ENCODE measurements at regions not wholly inside any gene's neighbourhood (a gene's known extent, or its start where the extent isn't known, plus 50 kb on each side); places are given as distances from the start of the nearest gene placed in this dataset.

DNA sequence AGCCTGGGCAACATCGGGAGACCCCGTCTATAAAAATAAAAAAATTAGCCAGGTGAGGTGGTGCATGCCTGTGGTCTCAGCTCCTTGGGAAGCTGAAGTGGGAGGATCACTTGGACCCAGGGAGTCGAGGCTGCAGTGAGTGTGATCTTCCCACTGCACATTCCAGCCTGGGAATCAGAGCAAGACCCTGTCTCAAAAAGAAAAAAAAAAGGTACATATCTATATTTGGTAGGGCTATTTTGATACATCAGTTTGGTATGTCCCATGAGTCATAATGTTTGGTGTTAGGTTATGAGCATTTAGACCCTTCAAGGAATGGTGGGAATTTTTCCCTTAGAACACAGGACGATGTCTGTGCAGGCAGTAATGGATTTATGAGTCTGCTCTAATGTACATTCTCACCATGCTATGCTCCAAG is 55.3 kb upstream of the POU4F3 start:
- POLR2A ChIA-PET: no interaction called here
- ATAC-seq: no peak

GRCh38 chr5:146284016-146284415 is 54.6 kb upstream of the POU4F3 start:
- ATAC-seq (no peak), DNase-seq (ENCODE audit: low spot score) (no peak)
- H3K4me3 Mint-ChIP-seq: no peak overlapping the region
- no peaks in the 10 kb centered on the region for H3K4me1 Mint-ChIP-seq
- H3K9me3 Mint-ChIP-seq: no peaks in the 10 kb centered on the region
- POLR2A ChIA-PET: no interaction called here
- no peaks in the 10 kb centered on the region for H3K27me3 Mint-ChIP-seq (ENCODE audit: low read depth)
- H3K36me3 Mint-ChIP-seq: peaks cover 16% of the 10 kb centered on the region
- CTCF ChIA-PET: no interaction called here
- no peak overlapping the region for H3K27ac Mint-ChIP-seq
- TF ChIP-seq PREB (CRISPR knock-in tag; IDR thresholded peaks at IDR 0.05; ENCODE audit: borderline replicate concordance) (no peak), NFYB (CRISPR knock-in tag; conservative IDR thresholded peaks at IDR 0.05; ENCODE audit: low read depth) (no peak), GRHL2 (CRISPR knock-in tag; IDR thresholded peaks at IDR 0.05; ENCODE audit: insufficient replicate concordance, severe bottlenecking) (no peak), JUN (CRISPR knock-in tag; IDR thresholded peaks at IDR 0.05) (no peak), JAZF1 (CRISPR knock-in tag; IDR thresholded peaks at IDR 0.05) (no peak), NR2C2 (CRISPR knock-in tag; IDR thresholded peaks at IDR 0.05) (no peak), AR (CRISPR knock-in tag; IDR thresholded peaks at IDR 0.05) (no peak), TCF7 (CRISPR knock-in tag; IDR thresholded peaks at IDR 0.05; ENCODE audit: low read depth) (no peak), FOXP4 (CRISPR knock-in tag; IDR thresholded peaks at IDR 0.05) (no peak)

More for the DNA sequence above, 55.3 kb upstream of the POU4F3 start:
- Mint-ChIP-seq H3K4me3 (no peak overlapping the region), H3K27ac (no peak overlapping the region), H3K27me3 (ENCODE audit: low read depth) (no peaks in the 10 kb centered on the region), H3K9me3 (no peaks in the 10 kb centered on the region), H3K4me1 (no peaks in the 10 kb centered on the region), H3K36me3 (peaks cover 16% of the 10 kb centered on the region)
- CTCF ChIA-PET: no interaction called here
- no peak for DNase-seq (ENCODE audit: low spot score)
- TF ChIP-seq JUN (CRISPR knock-in tag; IDR thresholded peaks at IDR 0.05) (no peak), MXD4 (CRISPR knock-in tag; IDR thresholded peaks at IDR 0.05; ENCODE audit: borderline replicate concordance) (no peak), NFE2L1 (CRISPR knock-in tag; IDR thresholded peaks at IDR 0.05) (no peak), FOXP1 (CRISPR knock-in tag; IDR thresholded peaks at IDR 0.05; ENCODE audit: borderline replicate concordance) (no peak), ZMAT4 (CRISPR knock-in tag; IDR thresholded peaks at IDR 0.05) (no peak), OVOL2 (CRISPR knock-in tag; IDR thresholded peaks at IDR 0.05; ENCODE audit: borderline replicate concordance) (no peak), ERG (CRISPR knock-in tag; IDR thresholded peaks at IDR 0.05) (no peak), ESRRA (CRISPR knock-in tag; IDR thresholded peaks at IDR 0.05; ENCODE audit: borderline replicate concordance) (no peak), PRRX2 (CRISPR knock-in tag; IDR thresholded peaks at IDR 0.05) (no peak), KAT7 (CRISPR knock-in tag; IDR thresholded peaks at IDR 0.05; ENCODE audit: borderline replicate concordance) (no peak), TCF7 (CRISPR knock-in tag; IDR thresholded peaks at IDR 0.05; ENCODE audit: low read depth) (no peak), CREB1 (CRISPR knock-in tag; IDR thresholded peaks at IDR 0.05) (no peak), ZSCAN18 (CRISPR knock-in tag; IDR thresholded peaks at IDR 0.05) (no peak), SMAD3 (CRISPR knock-in tag; IDR thresholded peaks at IDR 0.05; ENCODE audit: borderline replicate concordance) (no peak), TEAD4 (CRISPR knock-in tag; IDR thresholded peaks at IDR 0.05) (no peak)
- TF ChIP-seq, protein P1, sequence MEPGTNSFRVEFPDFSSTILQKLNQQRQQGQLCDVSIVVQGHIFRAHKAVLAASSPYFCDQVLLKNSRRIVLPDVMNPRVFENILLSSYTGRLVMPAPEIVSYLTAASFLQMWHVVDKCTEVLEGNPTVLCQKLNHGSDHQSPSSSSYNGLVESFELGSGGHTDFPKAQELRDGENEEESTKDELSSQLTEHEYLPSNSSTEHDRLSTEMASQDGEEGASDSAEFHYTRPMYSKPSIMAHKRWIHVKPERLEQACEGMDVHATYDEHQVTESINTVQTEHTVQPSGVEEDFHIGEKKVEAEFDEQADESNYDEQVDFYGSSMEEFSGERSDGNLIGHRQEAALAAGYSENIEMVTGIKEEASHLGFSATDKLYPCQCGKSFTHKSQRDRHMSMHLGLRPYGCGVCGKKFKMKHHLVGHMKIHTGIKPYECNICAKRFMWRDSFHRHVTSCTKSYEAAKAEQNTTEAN (CRISPR knock-in tag; IDR thresholded peaks at IDR 0.05): no peak
